GM18861 (cell line): ENCODE measurements at regions not wholly inside any gene's neighbourhood (a gene's known extent, or its start where the extent isn't known, plus 50 kb on each side); places are given as distances from the start of the nearest gene placed in this dataset.
A peak's percentile ranks its signal among the peaks of the same experiment; 100 is the strongest.
"Not testable (repeated sequence)": the region's sequence is repeated elsewhere in the genome, so short reads cannot be mapped to it uniquely, and the experiment has no call there.

Experiments
- ATAC-seq: cut with Tn5 transposase; IDR thresholded peaks from one replicate; pipeline ENCODE4 v1.9.1; 2021; ENCODE audit not compliant: unreplicated experiment

- no peak for ATAC-seq
Observed at GRCh38 chr1:235059221-235059620, 69.4 kb downstream of the TOMM20 start.

- no peak for ATAC-seq
Observed at GRCh38 chr1:235058695-235059094, 69.9 kb downstream of the TOMM20 start.

GRCh38 chr1:235057385-235058306 lies 71.0 kb downstream of the TOMM20 start:
- no peak for ATAC-seq

GRCh38 chr1:235056937-235057336 lies 71.7 kb downstream of the TOMM20 start:
- no peak for ATAC-seq

- no peak for ATAC-seq
Observed at GRCh38 chr1:235054936-235055335, 73.7 kb downstream of the TOMM20 start.

GRCh38 chr1:235054466-235054865 lies 74.2 kb downstream of the TOMM20 start:
- no peak for ATAC-seq

- ATAC-seq = no peak
Observed at GRCh38 chr1:235052067-235053008, 76.3 kb downstream of the TOMM20 start.

- no peak for ATAC-seq
Observed at GRCh38 chr1:235051521-235051920, 77.1 kb downstream of the TOMM20 start.

- ATAC-seq = peak; percentile 30
Observed at GRCh38 chr1:235050911-235051360, 77.7 kb downstream of the TOMM20 start.

- ATAC-seq = not testable (repeated sequence)
Observed at GRCh38 chr1:235049716-235050378, 78.8 kb downstream of the TOMM20 start.

GRCh38 chr1:235049217-235049616 lies 79.4 kb downstream of the TOMM20 start:
- ATAC-seq = no peak

GRCh38 chr1:235047331-235047871 lies 81.2 kb downstream of the TOMM20 start:
- no peak for ATAC-seq

- ATAC-seq = no peak
Observed at GRCh38 chr1:235045921-235046601, 82.6 kb downstream of the TOMM20 start.

GRCh38 chr1:235045034-235045690 lies 83.5 kb downstream of the TOMM20 start:
- no peak for ATAC-seq

GRCh38 chr1:235043234-235043633 lies 85.4 kb downstream of the TOMM20 start:
- no peak for ATAC-seq

- ATAC-seq = no peak
Observed at GRCh38 chr1:235038701-235039100, 89.9 kb downstream of the TOMM20 start.

GRCh38 chr1:235035928-235036327 lies 92.7 kb downstream of the TOMM20 start:
- no peak for ATAC-seq

- no peak for ATAC-seq
Observed at GRCh38 chr1:235030919-235031596, 97.6 kb downstream of the TOMM20 start.

- no peak for ATAC-seq
Observed at GRCh38 chr1:235027862-235028250, 100.8 kb downstream of the TOMM20 start.
